ENCODE measurements at regions not wholly inside any gene's neighbourhood (a gene's known extent, or its start where the extent isn't known, plus 50 kb on each side); places are given as distances from the start of the nearest gene placed in this dataset.
A peak's percentile ranks its signal among the peaks of the same experiment; 100 is the strongest.

- H3K36me3 ChIP-seq = no peaks in the 10 kb centered on the region
- TF ChIP-seq CTCF (IDR thresholded peaks at IDR 0.05) (no peak), POLR2A (IDR thresholded peaks at IDR 0.05) (no peak)
- no peak overlapping the region for H3K27ac ChIP-seq
- intact Hi-C loops (cut with DNase I) = no loop called here
- peak in 1 of 2 donors; percentile 4 for DNase-seq
- no peaks in the 10 kb centered on the region for H3K27me3 ChIP-seq
- H3K4me3 ChIP-seq (replicated peaks in 1 of 3) = no peak overlapping the region
- H3K9me3 ChIP-seq = no peaks in the 10 kb centered on the region
- WGBS, 2 donors = 73 to 74% methylated on average over 3 of the region's 3 CpGs
- H3K4me1 ChIP-seq = no peaks in the 10 kb centered on the region
These were observed 348.2 kb downstream of the MYCN start for GRCh38 chr2:16288371-16289112.

GRCh38 chr2:16287831-16288230, 347.5 kb downstream of the MYCN start:
- H3K36me3 ChIP-seq = no peaks in the 10 kb centered on the region
- H3K27me3 ChIP-seq = no peaks in the 10 kb centered on the region
- H3K4me1 ChIP-seq = no peaks in the 10 kb centered on the region
- 86 to 97% methylated on average over 3 of the region's 3 CpGs for WGBS, 2 donors
- DNase-seq = no peak
- no peak for TF ChIP-seq POLR2A (IDR thresholded peaks at IDR 0.05)
- no peak for TF ChIP-seq CTCF (IDR thresholded peaks at IDR 0.05)
- H3K9me3 ChIP-seq = no peaks in the 10 kb centered on the region
- intact Hi-C loops (cut with DNase I) = no loop called here
- no peak overlapping the region for H3K27ac ChIP-seq
- no peak overlapping the region for H3K4me3 ChIP-seq (replicated peaks in 1 of 3)

- Histone ChIP-seq H3K9me3 (no peaks in the 10 kb centered on the region), H3K4me3 (replicated peaks in 1 of 3) (no peak overlapping the region), H3K36me3 (no peaks in the 10 kb centered on the region), H3K27ac (no peak overlapping the region), H3K4me1 (no peaks in the 10 kb centered on the region), H3K27me3 (no peaks in the 10 kb centered on the region)
- intact Hi-C loops (cut with DNase I) = no loop called here
- TF ChIP-seq POLR2A (IDR thresholded peaks at IDR 0.05) (no peak), CTCF (IDR thresholded peaks at IDR 0.05) (no peak)
- WGBS, 2 donors = 94 to 100% methylated on average over 1 of the region's 1 CpG
- no peak for DNase-seq
These were observed 346.9 kb downstream of the MYCN start for GRCh38 chr2:16287281-16287680.

- TF ChIP-seq CTCF (IDR thresholded peaks at IDR 0.05) (no peak), POLR2A (IDR thresholded peaks at IDR 0.05) (no peak)
- intact Hi-C loops (cut with DNase I) = no loop called here
- Histone ChIP-seq H3K27ac (no peak overlapping the region), H3K36me3 (no peaks in the 10 kb centered on the region), H3K27me3 (no peaks in the 10 kb centered on the region), H3K4me1 (no peaks in the 10 kb centered on the region), H3K4me3 (replicated peaks in 1 of 3) (no peak overlapping the region), H3K9me3 (no peaks in the 10 kb centered on the region)
- DNase-seq = no peak
- WGBS, 2 donors = 77 to 85% methylated on average over 7 of the region's 7 CpGs
These were observed 345.6 kb downstream of the MYCN start for GRCh38 chr2:16285813-16286510.

Measured in thyroid gland (tissue), 4 donors.